ENCODE measurements at regions not wholly inside any gene's neighbourhood (a gene's known extent, or its start where the extent isn't known, plus 50 kb on each side); places are given as distances from the start of the nearest gene placed in this dataset.
A peak's percentile ranks its signal among the peaks of the same experiment; 100 is the strongest.

DNA sequence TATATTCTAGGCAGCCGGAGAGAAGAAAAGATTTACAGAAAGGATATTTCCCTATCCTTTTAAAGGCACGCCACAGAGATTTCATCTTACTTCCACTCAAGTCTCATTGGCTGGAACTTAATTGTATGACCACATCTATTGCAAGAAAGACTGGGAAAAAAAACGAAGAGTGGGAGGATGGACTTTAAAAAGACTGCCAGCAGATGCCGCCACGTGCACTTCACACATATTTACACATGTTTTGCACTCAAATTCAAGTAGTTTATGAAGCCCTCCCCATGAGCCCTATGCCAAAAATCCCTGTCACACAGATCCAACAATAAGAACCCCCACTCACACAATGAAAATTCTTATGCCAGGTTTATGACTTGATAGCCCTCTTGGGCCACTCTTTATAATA is 138.5 kb upstream of the TYRP1 start:
- H3K9me3 Mint-ChIP-seq (ENCODE audit: low read depth) = no peaks in the 10 kb centered on the region
- DNase-seq (ENCODE audit: low spot score) = no peak
- no peak overlapping the region for H3K4me3 Mint-ChIP-seq (ENCODE audit: unreplicated experiment)
- H3K4me1 Mint-ChIP-seq (ENCODE audit: low read depth) = no peaks in the 10 kb centered on the region
- peaks cover 1% of the 10 kb centered on the region for H3K36me3 Mint-ChIP-seq (ENCODE audit: low read depth)
- H3K27me3 Mint-ChIP-seq (ENCODE audit: low read depth) = peaks cover 14% of the 10 kb centered on the region
- H3K27ac Mint-ChIP-seq (ENCODE audit: unreplicated experiment) = no peak overlapping the region
- peak; percentile 73 for TF ChIP-seq CTCF (IDR thresholded peaks at IDR 0.05)

DNA sequence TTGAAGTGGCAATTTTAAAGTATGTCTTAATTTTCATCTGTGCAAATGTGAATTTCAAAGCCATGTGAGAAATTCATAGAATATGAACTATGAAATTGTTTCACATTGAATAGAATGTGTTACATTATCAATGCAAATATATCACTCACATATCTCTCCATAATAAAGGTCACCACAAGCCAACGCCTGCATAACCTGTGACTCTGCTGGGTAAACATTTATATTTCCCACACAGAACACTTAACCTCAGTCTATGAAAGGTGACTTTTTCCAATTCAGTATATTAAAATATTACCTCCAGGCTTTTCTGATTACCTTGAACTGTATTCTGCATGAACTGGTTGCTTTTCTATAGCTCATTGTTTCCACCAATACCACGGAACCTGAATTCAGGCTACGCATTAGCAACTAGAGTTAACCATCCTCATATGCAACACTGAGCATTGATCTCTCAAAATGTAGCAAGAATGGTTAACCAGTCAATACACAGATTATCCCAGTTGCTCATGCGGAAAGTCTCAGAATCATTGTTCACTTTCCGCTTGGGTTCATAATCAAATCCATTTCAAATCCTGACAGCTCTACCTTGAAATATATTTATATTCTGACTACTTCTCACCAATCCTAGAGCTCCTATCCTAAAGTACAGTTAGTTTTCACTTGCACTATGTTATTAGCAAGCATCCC is 126.6 kb upstream of the TYRP1 start:
- no peaks in the 10 kb centered on the region for H3K36me3 Mint-ChIP-seq (ENCODE audit: low read depth)
- no peaks in the 10 kb centered on the region for H3K4me1 Mint-ChIP-seq (ENCODE audit: low read depth)
- H3K27me3 Mint-ChIP-seq (ENCODE audit: low read depth) = peaks cover 46% of the 10 kb centered on the region
- no peak for DNase-seq (ENCODE audit: low spot score)
- no peak overlapping the region for H3K4me3 Mint-ChIP-seq (ENCODE audit: unreplicated experiment)
- TF ChIP-seq CTCF (IDR thresholded peaks at IDR 0.05) = no peak
- H3K9me3 Mint-ChIP-seq (ENCODE audit: low read depth) = peaks cover 3% of the 10 kb centered on the region
- no peak overlapping the region for H3K27ac Mint-ChIP-seq (ENCODE audit: unreplicated experiment)

DNA sequence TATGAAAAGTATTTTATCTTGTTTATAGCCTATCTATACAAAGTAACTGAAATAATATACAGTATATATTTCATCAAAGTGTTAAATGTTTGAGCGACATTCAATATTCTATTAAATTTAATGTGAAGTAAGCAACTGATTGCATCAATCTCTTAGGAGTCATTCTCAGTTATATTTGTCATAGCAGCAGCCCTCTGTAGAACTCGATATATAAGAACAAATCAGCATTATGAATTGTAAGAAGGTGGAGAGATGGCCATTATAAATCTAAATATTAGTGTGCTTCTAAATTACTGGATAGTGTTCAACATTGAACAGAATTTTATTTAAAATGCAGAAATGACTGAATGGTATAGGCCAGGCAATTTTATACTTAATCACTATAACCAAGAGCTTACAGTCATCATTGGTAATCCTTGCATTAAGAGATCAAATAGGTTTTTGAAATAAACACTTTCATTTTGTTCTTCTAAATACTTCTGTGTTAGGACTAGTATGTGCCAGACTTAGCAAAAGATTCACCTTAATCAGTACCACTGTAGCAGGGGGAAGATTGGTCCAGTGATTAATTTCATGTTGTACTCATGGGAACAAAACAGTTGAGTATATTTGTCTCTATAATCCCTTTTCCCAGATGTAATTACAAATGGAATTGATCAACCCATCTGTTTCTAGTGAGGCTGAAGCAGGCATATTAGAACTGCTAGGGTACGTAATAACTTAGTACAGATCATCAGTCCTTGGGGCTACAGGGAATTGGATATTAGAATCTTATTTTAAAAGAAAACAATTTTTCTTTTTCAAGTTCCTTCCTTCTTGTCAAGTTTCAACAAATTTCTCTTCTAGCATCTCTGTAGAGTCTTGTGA is 108.3 kb upstream of the TYRP1 start:
- TF ChIP-seq CTCF (IDR thresholded peaks at IDR 0.05) = no peak
- no peaks in the 10 kb centered on the region for H3K9me3 Mint-ChIP-seq (ENCODE audit: low read depth)
- no peaks in the 10 kb centered on the region for H3K36me3 Mint-ChIP-seq (ENCODE audit: low read depth)
- DNase-seq (ENCODE audit: low spot score) = no peak
- peaks cover 28% of the 10 kb centered on the region for H3K27me3 Mint-ChIP-seq (ENCODE audit: low read depth)
- no peak overlapping the region for H3K27ac Mint-ChIP-seq (ENCODE audit: unreplicated experiment)
- no peaks in the 10 kb centered on the region for H3K4me1 Mint-ChIP-seq (ENCODE audit: low read depth)
- no peak overlapping the region for H3K4me3 Mint-ChIP-seq (ENCODE audit: unreplicated experiment)

DNA sequence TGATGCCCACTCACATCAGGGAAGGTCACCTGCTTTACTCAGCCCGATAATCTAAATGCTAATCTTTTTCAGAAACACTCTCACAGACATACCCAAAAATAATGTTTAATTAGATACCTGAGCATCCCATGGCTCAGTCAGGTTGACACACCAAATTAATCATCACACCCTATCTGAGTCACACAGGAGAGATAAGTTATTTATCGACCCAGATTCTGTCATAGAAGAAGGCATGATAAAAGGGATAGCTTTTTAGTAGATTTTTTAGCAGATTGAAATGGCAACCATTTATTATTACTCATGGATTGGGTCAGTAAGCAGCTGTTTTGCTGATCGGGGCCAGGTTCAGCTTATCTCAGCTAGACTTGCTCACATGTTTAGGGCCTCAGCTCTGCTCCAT is 97.8 kb upstream of the TYRP1 start:
- DNase-seq (ENCODE audit: low spot score) = no peak
- Mint-ChIP-seq H3K27ac (ENCODE audit: unreplicated experiment) (no peak overlapping the region), H3K27me3 (ENCODE audit: low read depth) (peaks cover 24% of the 10 kb centered on the region), H3K9me3 (ENCODE audit: low read depth) (no peaks in the 10 kb centered on the region), H3K36me3 (ENCODE audit: low read depth) (no peaks in the 10 kb centered on the region), H3K4me1 (ENCODE audit: low read depth) (no peaks in the 10 kb centered on the region), H3K4me3 (ENCODE audit: unreplicated experiment) (no peak overlapping the region)
- TF ChIP-seq CTCF (IDR thresholded peaks at IDR 0.05) = no peak

DNA sequence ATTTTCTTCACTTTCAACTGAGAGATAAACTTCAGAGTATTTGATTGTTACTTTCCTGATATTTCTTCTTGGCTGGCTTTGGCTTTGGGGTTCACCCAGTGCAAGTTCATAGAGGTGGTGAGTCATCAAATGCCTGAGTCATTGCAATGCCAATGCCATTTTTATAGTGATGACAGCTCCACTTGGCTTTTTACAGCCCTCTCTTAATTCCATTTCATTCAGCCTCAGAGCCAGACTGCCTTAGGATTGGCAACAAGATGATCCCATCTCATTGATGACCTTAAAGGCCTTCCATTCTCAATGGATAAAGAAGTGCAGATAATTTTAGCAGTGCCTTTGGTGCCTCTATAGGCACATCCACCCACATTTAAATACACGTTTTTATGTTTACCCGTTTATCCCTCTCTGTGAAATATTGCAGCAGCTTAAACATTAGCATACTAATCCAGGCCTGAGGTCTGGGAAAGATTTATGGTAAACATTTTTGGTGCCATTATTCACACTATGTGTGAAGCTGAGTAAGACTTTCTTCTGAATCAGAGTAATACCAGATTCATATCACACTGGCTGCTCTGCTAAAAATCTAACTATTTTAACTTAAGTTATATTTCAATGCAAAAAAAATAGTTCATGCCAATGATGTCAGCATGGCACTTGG is 88.9 kb upstream of the TYRP1 start:
- Mint-ChIP-seq H3K36me3 (ENCODE audit: low read depth) (no peaks in the 10 kb centered on the region), H3K27ac (ENCODE audit: unreplicated experiment) (no peak overlapping the region), H3K4me1 (ENCODE audit: low read depth) (peaks cover 3% of the 10 kb centered on the region), H3K4me3 (ENCODE audit: unreplicated experiment) (no peak overlapping the region), H3K27me3 (ENCODE audit: low read depth) (peaks cover 11% of the 10 kb centered on the region), H3K9me3 (ENCODE audit: low read depth) (no peaks in the 10 kb centered on the region)
- no peak for DNase-seq (ENCODE audit: low spot score)
- TF ChIP-seq CTCF (IDR thresholded peaks at IDR 0.05) = no peak

All from chondrocyte (in vitro differentiated cells).